H1 (cell line): ENCODE measurements at regions not wholly inside any gene's neighbourhood (a gene's known extent, or its start where the extent isn't known, plus 50 kb on each side); places are given as distances from the start of the nearest gene placed in this dataset. TPM values are rescaled to one million over a fixed set of nuclear protein-coding genes. Genes with fewer than 3 reads are reported as not detected.
"Not testable (repeated sequence)": the region's sequence is repeated elsewhere in the genome, so short reads cannot be mapped to it uniquely, and the experiment has no call there.

Experiments
- CTCF ChIA-PET: fragments of 300-600 bp; sonication (Branson Sonifier 250); formaldehyde crosslinking; loops from one replicate; lab custom pipeline; 2021; ENCODE audit not compliant: partially characterized antibody; lab: Charles Lee
- POLR2A ChIA-PET: fragments of 300-600 bp; sonication (Branson Sonifier 250); formaldehyde crosslinking; loops from one replicate; lab custom pipeline; 2021; ENCODE audit warnings: inconsistent platforms; ENCODE audit not compliant: partially characterized antibody; lab: Charles Lee
- DNase-seq, 2 experiments: peaks; one replicate each; pipeline versions ENCODE4 v3.0.0 to v3.0.0-alpha.2; 2010 to 2022; ENCODE audit warnings: low spot score in 2 of 2, low read depth in 1 of 2, mixed read lengths in 1 of 2
- FAIRE-seq: peaks from 2 replicates; lab custom pipeline; 2011; peaks lifted over from hg19 to GRCh38; lab: Jason Lieb, UNC
- H2AFZ ChIP-seq: 2 replicates; pipeline ENCODE4 v1.8.1; 2012; ENCODE audit warnings: low read length, inconsistent platforms
- H2AK5ac ChIP-seq: 2 replicates; pipeline ENCODE4 v1.6.1; 2013; ENCODE audit warnings: low read depth, low read length
- H2BK120ac ChIP-seq: replicated peaks from 2 replicates; pipeline ENCODE3; 2013; ENCODE audit warnings: low read depth, low read length, inconsistent platforms
- H2BK12ac ChIP-seq: 2 replicates; pipeline ENCODE4 v1.6.1; 2013; ENCODE audit warnings: low read depth, low read length
- H2BK15ac ChIP-seq: 2 replicates; pipeline ENCODE4 v1.6.1; 2013; ENCODE audit warnings: low read length
- H2BK20ac ChIP-seq: 2 replicates; pipeline ENCODE4 v1.6.1; 2013; ENCODE audit warnings: low read length
- H2BK5ac ChIP-seq: 2 replicates; pipeline ENCODE4 v1.6.1; 2013; ENCODE audit warnings: low read depth, low read length
- H3K14ac ChIP-seq: 2 replicates; pipeline ENCODE4 v1.6.1; 2013; ENCODE audit warnings: inconsistent platforms; ENCODE audit not compliant: insufficient read length
- H3K18ac ChIP-seq: 2 replicates; pipeline ENCODE4 v1.6.1; 2013; ENCODE audit warnings: low read length; ENCODE audit errors: extremely low read depth
- H3K23ac ChIP-seq: 2 replicates; pipeline ENCODE4 v1.6.1; 2013; ENCODE audit warnings: inconsistent platforms; ENCODE audit not compliant: insufficient read length
- H3K23me2 ChIP-seq: 2 replicates; pipeline ENCODE4 v1.6.1; 2013; ENCODE audit warnings: low read depth, low read length
- H3K27ac ChIP-seq: 2 replicates; pipeline ENCODE4 v1.6.1; 2011; ENCODE audit warnings: low read depth, low read length, inconsistent platforms
- H3K27me3 ChIP-seq, 4 experiments: replicated peaks in 1 of 4; 1 replicate in 1 of 4; 2 replicates in 3 of 4; pipeline versions ENCODE4 v1.6.1 to v1.8.1; 2011 to 2013; ENCODE audit warnings: low read length in 3 of 4, mild to moderate bottlenecking in 3 of 4, inconsistent platforms in 2 of 4, mixed read lengths in 2 of 4, moderate library complexity in 1 of 4; ENCODE audit not compliant: control insufficient read depth in 3 of 4, insufficient read depth in 3 of 4; ENCODE audit errors: extremely low read depth in 1 of 4
- H3K36me3 ChIP-seq, 4 experiments: 2 replicates each; pipeline versions ENCODE4 v1.6.1 to v1.8.1; 2011 to 2013; ENCODE audit warnings: mild to moderate bottlenecking in 4 of 4, low read length in 3 of 4, moderate library complexity in 2 of 4, control low read depth in 1 of 4, inconsistent platforms in 1 of 4; ENCODE audit not compliant: insufficient read depth in 4 of 4, control insufficient read depth in 2 of 4
- H3K4ac ChIP-seq: replicated peaks from 2 replicates; pipeline ENCODE3; 2013; ENCODE audit warnings: low read length, low read depth, mixed read lengths, inconsistent platforms; ENCODE audit not compliant: insufficient read length
- H3K4me1 ChIP-seq, 4 experiments: replicated peaks in 1 of 4; 1 replicate in 1 of 4; 2 replicates in 3 of 4; pipeline versions ENCODE4 v1.6.1 to v1.8.1; 2011 to 2013; ENCODE audit warnings: low read length in 3 of 4, inconsistent platforms in 2 of 4, mixed read lengths in 1 of 4; ENCODE audit not compliant: insufficient read depth in 4 of 4, control insufficient read depth in 3 of 4
- H3K4me2 ChIP-seq, 2 experiments: 2 replicates each; pipeline versions ENCODE4 v1.6.1 to v1.8.1; 2011 to 2013; ENCODE audit warnings: low read depth in 2 of 2, low read length in 2 of 2, control low read depth in 1 of 2, inconsistent platforms in 1 of 2, mild to moderate bottlenecking in 1 of 2; ENCODE audit not compliant: insufficient read depth in 1 of 2
- H3K4me3 ChIP-seq, 4 experiments: fragments of 200-600, 300-600 bp in 1 of 4; sonication (generic), shearing (Covaris generic), sonication (Bioruptor Twin) in 1 of 4; 2 replicates each; pipeline versions ENCODE4 v1.5.1 to v1.8.1; 2011 to 2016; ENCODE audit warnings: low read length in 4 of 4, low read depth in 3 of 4, control low read depth in 2 of 4, inconsistent platforms in 2 of 4, mild to moderate bottlenecking in 2 of 4, mixed read lengths in 1 of 4, moderate library complexity in 1 of 4; ENCODE audit not compliant: insufficient read depth in 2 of 4; ENCODE audit errors: extremely low read depth in 1 of 4
- H3K56ac ChIP-seq: replicated peaks from 2 replicates; pipeline ENCODE3; 2013; ENCODE audit warnings: low read depth, mild to moderate bottlenecking, mixed read lengths, low read length, inconsistent platforms; ENCODE audit not compliant: insufficient read length
- H3K79me1 ChIP-seq: 2 replicates; pipeline ENCODE4 v1.6.1; 2013; ENCODE audit warnings: low read depth, low read length, control low read depth
- H3K79me2 ChIP-seq, 2 experiments: 2 replicates each; pipeline versions ENCODE4 v1.6.1 to v1.8.1; 2012 to 2013; ENCODE audit warnings: low read length in 2 of 2, mild to moderate bottlenecking in 2 of 2, inconsistent platforms in 1 of 2; ENCODE audit not compliant: insufficient read depth in 2 of 2, control insufficient read depth in 1 of 2
- H3K9ac ChIP-seq, 4 experiments: replicated peaks in 1 of 4; 1 replicate in 1 of 4; 2 replicates in 3 of 4; pipeline versions ENCODE4 v1.6.1 to v1.8.1; 2011 to 2013; ENCODE audit warnings: low read depth in 3 of 4, low read length in 3 of 4, control low read depth in 2 of 4, mild to moderate bottlenecking in 2 of 4, moderate library complexity in 2 of 4, inconsistent platforms in 1 of 4; ENCODE audit errors: extremely low read depth in 1 of 4
- H3K9me3 ChIP-seq, 2 experiments: 2 replicates each; pipeline versions ENCODE4 v1.6.1 to v1.8.1; 2012 to 2013; ENCODE audit warnings: mild to moderate bottlenecking in 2 of 2, moderate library complexity in 2 of 2, control low read depth in 1 of 2, inconsistent platforms in 1 of 2, low read depth in 1 of 2, low read length in 1 of 2, mixed read lengths in 1 of 2; ENCODE audit not compliant: insufficient read depth in 2 of 2
- H4K20me1 ChIP-seq, 2 experiments: replicated peaks in 1 of 2; 2 replicates each; pipeline versions ENCODE3 to v1.8.1; 2011 to 2013; ENCODE audit warnings: inconsistent platforms in 2 of 2, low read length in 2 of 2, mild to moderate bottlenecking in 1 of 2; ENCODE audit not compliant: insufficient read depth in 2 of 2, control insufficient read depth in 1 of 2
- H4K5ac ChIP-seq: 2 replicates; pipeline ENCODE4 v1.6.1; 2013; ENCODE audit warnings: low read length, low read depth, mixed read lengths, inconsistent platforms; ENCODE audit not compliant: insufficient read length
- H4K8ac ChIP-seq: 2 replicates; pipeline ENCODE4 v1.8.0; 2013; ENCODE audit warnings: mild to moderate bottlenecking, moderate library complexity, low read length, inconsistent platforms; ENCODE audit not compliant: insufficient read depth; ENCODE audit errors: extremely low read depth
- H4K91ac ChIP-seq: replicated peaks from 2 replicates; pipeline ENCODE3; 2013; ENCODE audit warnings: low read length, mixed read lengths, inconsistent platforms; ENCODE audit not compliant: insufficient read length
- WGBS, 2 experiments: shearing (Covaris generic) in 1 of 2; methylation state at CpG; one replicate each; pipeline versions ENCODE4 v1.1.6 to v1.1.7; 2013 to 2015; ENCODE audit warnings: low lambda C conversion rate in 2 of 2, mixed read lengths in 2 of 2, inconsistent platforms in 1 of 2, low coverage in 1 of 2, missing lambda C conversion rate in 1 of 2; ENCODE audit not compliant: insufficient replicate concordance in 2 of 2, insufficient coverage in 1 of 2, insufficient read length in 1 of 2; ENCODE audit errors: extremely low coverage in 1 of 2, missing lambda C conversion rate in 1 of 2; 5-methylcytosine and 5-hydroxymethylcytosine counted together
- small RNA-seq: library from polyadenylated mRNA; stranded (forward); fragments of <200 nt; extraction: miRNeasy Mini kit (QIAGEN cat#:217004); gene quantifications from one replicate; pipeline ENCODE3, GENCODE V24; 2013; ENCODE audit not compliant: insufficient read depth

- H3K79me1 ChIP-seq, H2BK5ac ChIP-seq, H3K36me3 ChIP-seq, H2AK5ac ChIP-seq, H2BK20ac ChIP-seq, H3K4me3 ChIP-seq, H4K91ac ChIP-seq, H3K27ac ChIP-seq, CTCF ChIA-PET, H2AFZ ChIP-seq, FAIRE-seq, H3K27me3 ChIP-seq, H4K20me1 ChIP-seq, H3K56ac ChIP-seq, H2BK120ac ChIP-seq, H3K23me2 ChIP-seq, H3K79me2 ChIP-seq, H3K4me2 ChIP-seq, H3K18ac ChIP-seq, H2BK12ac ChIP-seq, H2BK15ac ChIP-seq, POLR2A ChIA-PET, H3K9ac ChIP-seq, H3K9me3 ChIP-seq, H4K5ac ChIP-seq, DNase-seq, H3K4me1 ChIP-seq, H4K8ac ChIP-seq, H3K14ac ChIP-seq, H3K23ac ChIP-seq, H3K4ac ChIP-seq: not testable (repeated sequence)
- 79% methylated on average over 3 of the region's 4 CpGs; no CpG with 5 or more reads in 1 of the 2 experiments for WGBS, 2 experiments
Observed at GRCh38 chr11:71783191-71783590, 49.8 kb upstream of the DEFB108B start.

Small RNA genes in the stretch of these regions (small RNA-seq; reads per million reads assigned to genes)
- gene SNRPCP14 = not detected
